H1 (cell line): ENCODE measurements at regions not wholly inside any gene's neighbourhood (a gene's known extent, or its start where the extent isn't known, plus 50 kb on each side); places are given as distances from the start of the nearest gene placed in this dataset.

Experiments
- CTCF ChIA-PET: fragments of 300-600 bp; sonication (Branson Sonifier 250); formaldehyde crosslinking; loops from one replicate; lab custom pipeline; 2021; ENCODE audit not compliant: partially characterized antibody; lab: Charles Lee
- POLR2A ChIA-PET: fragments of 300-600 bp; sonication (Branson Sonifier 250); formaldehyde crosslinking; loops from one replicate; lab custom pipeline; 2021; ENCODE audit warnings: inconsistent platforms; ENCODE audit not compliant: partially characterized antibody; lab: Charles Lee
- DNase-seq, 2 experiments: peaks; one replicate each; pipeline versions ENCODE4 v3.0.0 to v3.0.0-alpha.2; 2010 to 2022; ENCODE audit warnings: low spot score in 2 of 2, low read depth in 1 of 2, mixed read lengths in 1 of 2
- FAIRE-seq: peaks from 2 replicates; lab custom pipeline; 2011; peaks lifted over from hg19 to GRCh38; lab: Jason Lieb, UNC
- H2AFZ ChIP-seq: 2 replicates; pipeline ENCODE4 v1.8.1; 2012; ENCODE audit warnings: low read length, inconsistent platforms
- H2AK5ac ChIP-seq: 2 replicates; pipeline ENCODE4 v1.6.1; 2013; ENCODE audit warnings: low read depth, low read length
- H2BK120ac ChIP-seq: replicated peaks from 2 replicates; pipeline ENCODE3; 2013; ENCODE audit warnings: low read depth, low read length, inconsistent platforms
- H2BK12ac ChIP-seq: 2 replicates; pipeline ENCODE4 v1.6.1; 2013; ENCODE audit warnings: low read depth, low read length
- H2BK15ac ChIP-seq: 2 replicates; pipeline ENCODE4 v1.6.1; 2013; ENCODE audit warnings: low read length
- H2BK20ac ChIP-seq: 2 replicates; pipeline ENCODE4 v1.6.1; 2013; ENCODE audit warnings: low read length
- H2BK5ac ChIP-seq: 2 replicates; pipeline ENCODE4 v1.6.1; 2013; ENCODE audit warnings: low read depth, low read length
- H3K14ac ChIP-seq: 2 replicates; pipeline ENCODE4 v1.6.1; 2013; ENCODE audit warnings: inconsistent platforms; ENCODE audit not compliant: insufficient read length
- H3K18ac ChIP-seq: 2 replicates; pipeline ENCODE4 v1.6.1; 2013; ENCODE audit warnings: low read length; ENCODE audit errors: extremely low read depth
- H3K23ac ChIP-seq: 2 replicates; pipeline ENCODE4 v1.6.1; 2013; ENCODE audit warnings: inconsistent platforms; ENCODE audit not compliant: insufficient read length
- H3K23me2 ChIP-seq: 2 replicates; pipeline ENCODE4 v1.6.1; 2013; ENCODE audit warnings: low read depth, low read length
- H3K27ac ChIP-seq: 2 replicates; pipeline ENCODE4 v1.6.1; 2011; ENCODE audit warnings: low read depth, low read length, inconsistent platforms
- H3K27me3 ChIP-seq, 4 experiments: replicated peaks in 1 of 4; 1 replicate in 1 of 4; 2 replicates in 3 of 4; pipeline versions ENCODE4 v1.6.1 to v1.8.1; 2011 to 2013; ENCODE audit warnings: low read length in 3 of 4, mild to moderate bottlenecking in 3 of 4, inconsistent platforms in 2 of 4, mixed read lengths in 2 of 4, moderate library complexity in 1 of 4; ENCODE audit not compliant: control insufficient read depth in 3 of 4, insufficient read depth in 3 of 4; ENCODE audit errors: extremely low read depth in 1 of 4
- H3K36me3 ChIP-seq, 4 experiments: 2 replicates each; pipeline versions ENCODE4 v1.6.1 to v1.8.1; 2011 to 2013; ENCODE audit warnings: mild to moderate bottlenecking in 4 of 4, low read length in 3 of 4, moderate library complexity in 2 of 4, control low read depth in 1 of 4, inconsistent platforms in 1 of 4; ENCODE audit not compliant: insufficient read depth in 4 of 4, control insufficient read depth in 2 of 4
- H3K4ac ChIP-seq: replicated peaks from 2 replicates; pipeline ENCODE3; 2013; ENCODE audit warnings: low read length, low read depth, mixed read lengths, inconsistent platforms; ENCODE audit not compliant: insufficient read length
- H3K4me1 ChIP-seq, 4 experiments: replicated peaks in 1 of 4; 1 replicate in 1 of 4; 2 replicates in 3 of 4; pipeline versions ENCODE4 v1.6.1 to v1.8.1; 2011 to 2013; ENCODE audit warnings: low read length in 3 of 4, inconsistent platforms in 2 of 4, mixed read lengths in 1 of 4; ENCODE audit not compliant: insufficient read depth in 4 of 4, control insufficient read depth in 3 of 4
- H3K4me2 ChIP-seq, 2 experiments: 2 replicates each; pipeline versions ENCODE4 v1.6.1 to v1.8.1; 2011 to 2013; ENCODE audit warnings: low read depth in 2 of 2, low read length in 2 of 2, control low read depth in 1 of 2, inconsistent platforms in 1 of 2, mild to moderate bottlenecking in 1 of 2; ENCODE audit not compliant: insufficient read depth in 1 of 2
- H3K4me3 ChIP-seq, 4 experiments: fragments of 200-600, 300-600 bp in 1 of 4; sonication (generic), shearing (Covaris generic), sonication (Bioruptor Twin) in 1 of 4; 2 replicates each; pipeline versions ENCODE4 v1.5.1 to v1.8.1; 2011 to 2016; ENCODE audit warnings: low read length in 4 of 4, low read depth in 3 of 4, control low read depth in 2 of 4, inconsistent platforms in 2 of 4, mild to moderate bottlenecking in 2 of 4, mixed read lengths in 1 of 4, moderate library complexity in 1 of 4; ENCODE audit not compliant: insufficient read depth in 2 of 4; ENCODE audit errors: extremely low read depth in 1 of 4
- H3K56ac ChIP-seq: replicated peaks from 2 replicates; pipeline ENCODE3; 2013; ENCODE audit warnings: low read depth, mild to moderate bottlenecking, mixed read lengths, low read length, inconsistent platforms; ENCODE audit not compliant: insufficient read length
- H3K79me1 ChIP-seq: 2 replicates; pipeline ENCODE4 v1.6.1; 2013; ENCODE audit warnings: low read depth, low read length, control low read depth
- H3K79me2 ChIP-seq, 2 experiments: 2 replicates each; pipeline versions ENCODE4 v1.6.1 to v1.8.1; 2012 to 2013; ENCODE audit warnings: low read length in 2 of 2, mild to moderate bottlenecking in 2 of 2, inconsistent platforms in 1 of 2; ENCODE audit not compliant: insufficient read depth in 2 of 2, control insufficient read depth in 1 of 2
- H3K9ac ChIP-seq, 4 experiments: replicated peaks in 1 of 4; 1 replicate in 1 of 4; 2 replicates in 3 of 4; pipeline versions ENCODE4 v1.6.1 to v1.8.1; 2011 to 2013; ENCODE audit warnings: low read depth in 3 of 4, low read length in 3 of 4, control low read depth in 2 of 4, mild to moderate bottlenecking in 2 of 4, moderate library complexity in 2 of 4, inconsistent platforms in 1 of 4; ENCODE audit errors: extremely low read depth in 1 of 4
- H3K9me3 ChIP-seq, 2 experiments: 2 replicates each; pipeline versions ENCODE4 v1.6.1 to v1.8.1; 2012 to 2013; ENCODE audit warnings: mild to moderate bottlenecking in 2 of 2, moderate library complexity in 2 of 2, control low read depth in 1 of 2, inconsistent platforms in 1 of 2, low read depth in 1 of 2, low read length in 1 of 2, mixed read lengths in 1 of 2; ENCODE audit not compliant: insufficient read depth in 2 of 2
- H4K20me1 ChIP-seq, 2 experiments: replicated peaks in 1 of 2; 2 replicates each; pipeline versions ENCODE3 to v1.8.1; 2011 to 2013; ENCODE audit warnings: inconsistent platforms in 2 of 2, low read length in 2 of 2, mild to moderate bottlenecking in 1 of 2; ENCODE audit not compliant: insufficient read depth in 2 of 2, control insufficient read depth in 1 of 2
- H4K5ac ChIP-seq: 2 replicates; pipeline ENCODE4 v1.6.1; 2013; ENCODE audit warnings: low read length, low read depth, mixed read lengths, inconsistent platforms; ENCODE audit not compliant: insufficient read length
- H4K8ac ChIP-seq: 2 replicates; pipeline ENCODE4 v1.8.0; 2013; ENCODE audit warnings: mild to moderate bottlenecking, moderate library complexity, low read length, inconsistent platforms; ENCODE audit not compliant: insufficient read depth; ENCODE audit errors: extremely low read depth
- H4K91ac ChIP-seq: replicated peaks from 2 replicates; pipeline ENCODE3; 2013; ENCODE audit warnings: low read length, mixed read lengths, inconsistent platforms; ENCODE audit not compliant: insufficient read length
- NRF1 ChIP-seq: IDR thresholded peaks from 2 replicates; pipeline ENCODE4 v1.6.1; 2011; ENCODE audit warnings: mild to moderate bottlenecking, low read depth, low read length, improper control_type of control experiment

DNA sequence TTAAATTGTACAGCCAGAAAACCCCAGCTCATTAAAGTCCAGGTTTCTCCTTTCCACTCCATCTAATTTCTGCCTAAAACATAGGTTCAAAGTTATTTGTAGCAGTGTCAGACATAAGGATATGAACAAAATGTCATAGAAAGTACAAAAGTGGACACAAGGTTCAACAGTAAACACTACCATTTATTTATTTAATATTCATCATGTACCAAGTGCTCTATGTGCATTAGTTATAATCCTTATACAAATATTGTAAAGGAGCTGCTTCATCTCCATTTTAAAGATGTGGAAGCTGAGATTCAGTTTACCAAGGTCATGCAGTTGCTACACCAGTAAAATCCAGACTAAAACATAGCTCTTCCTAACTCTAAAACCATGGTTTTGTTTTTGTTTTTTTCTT is 52.0 kb upstream of the CDK1 start:
- Histone ChIP-seq H3K4ac (no peak overlapping the region), H3K79me2 (peaks cover 0 to 27% of the 10 kb centered on the region in 2 experiments; a peak in 2 of 4 replicates), H4K8ac (no peak overlapping the region)
- no peak for DNase-seq
- TF ChIP-seq NRF1 = no peak
- TF ChIP-seq, all 59 proteins: peak for 0
- H3K27ac ChIP-seq = no peak overlapping the region
- ChIA-PET CTCF (interaction anchor here (1.1 to 1.4 kb wide), 3 partner anchors 13 to 281 kb away, joined by 3 to 4 read pairs (median 3); no protein-coding TSS in a partner anchor), POLR2A (no interaction called here)
- H2BK20ac ChIP-seq = no peak overlapping the region
- no peak overlapping the region for H3K4me2 ChIP-seq
- no peak overlapping the region for H2BK12ac ChIP-seq
- FAIRE-seq = no peak
- no peak overlapping the region for H3K18ac ChIP-seq
- H2AFZ ChIP-seq = no peak overlapping the region
- H3K79me1 ChIP-seq = no peaks in the 10 kb centered on the region; the same call in 1 of the 2 replicates
- no peak overlapping the region for H3K4me3 ChIP-seq
- no peaks in the 10 kb centered on the region for H4K20me1 ChIP-seq
- H3K23me2 ChIP-seq = no peaks in the 10 kb centered on the region
- no peaks in the 10 kb centered on the region for H3K36me3 ChIP-seq
- no peak overlapping the region for H3K23ac ChIP-seq
- H3K14ac ChIP-seq = no peak overlapping the region
- H4K5ac ChIP-seq = no peak overlapping the region
- H4K91ac ChIP-seq = no peak overlapping the region
- H3K27me3 ChIP-seq = no peaks in the 10 kb centered on the region
- H3K9me3 ChIP-seq = no peaks in the 10 kb centered on the region
- no peak overlapping the region for H2BK120ac ChIP-seq
- H2BK5ac ChIP-seq = no peak overlapping the region
- H3K56ac ChIP-seq = no peak overlapping the region
- no peak overlapping the region for H2BK15ac ChIP-seq
- no peaks in the 10 kb centered on the region; a peak in 1 of 7 replicates for H3K4me1 ChIP-seq
- no peak overlapping the region for H2AK5ac ChIP-seq
- H3K9ac ChIP-seq = peak overlapping the region in 1 of 4 experiments; percentile 8; a peak in 1 of 7 replicates
